ENCODE measurements at regions not wholly inside any gene's neighbourhood (a gene's known extent, or its start where the extent isn't known, plus 50 kb on each side); places are given as distances from the start of the nearest gene placed in this dataset.
"Not testable (repeated sequence)": the region's sequence is repeated elsewhere in the genome, so short reads cannot be mapped to it uniquely, and the experiment has no call there.

DNA sequence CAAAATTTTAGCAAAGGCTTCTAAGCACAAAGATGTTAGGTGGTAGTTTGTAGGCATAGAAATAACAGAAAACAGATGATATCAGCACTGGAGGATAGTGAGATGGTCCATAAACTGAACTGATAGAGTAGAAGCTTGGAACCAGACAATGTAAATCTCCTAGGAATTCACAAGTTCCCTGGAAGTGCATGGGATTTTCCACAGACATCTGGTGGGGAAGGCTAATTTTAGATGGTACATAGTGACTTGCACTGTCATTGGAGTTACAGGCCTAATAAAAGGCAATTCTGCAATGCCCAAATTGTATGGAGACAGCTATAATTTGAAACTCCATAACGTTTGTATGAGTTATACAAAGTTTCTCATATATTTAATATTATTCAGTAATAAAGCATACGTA is 653.0 kb upstream of the MEF2C start:
- DNase-seq (ENCODE audit: low read depth, low spot score) = no peak
- H3K4me3 ChIP-seq (ENCODE audit: low read depth, low read length) = no peak overlapping the region
- in situ Hi-C loops (cut with HindIII; ENCODE audit: low sequenced_read_pairs) = no loop called here
- no peak for TF ChIP-seq CTCF (IDR thresholded peaks at IDR 0.05; ENCODE audit: low read depth, low read length)

DNA sequence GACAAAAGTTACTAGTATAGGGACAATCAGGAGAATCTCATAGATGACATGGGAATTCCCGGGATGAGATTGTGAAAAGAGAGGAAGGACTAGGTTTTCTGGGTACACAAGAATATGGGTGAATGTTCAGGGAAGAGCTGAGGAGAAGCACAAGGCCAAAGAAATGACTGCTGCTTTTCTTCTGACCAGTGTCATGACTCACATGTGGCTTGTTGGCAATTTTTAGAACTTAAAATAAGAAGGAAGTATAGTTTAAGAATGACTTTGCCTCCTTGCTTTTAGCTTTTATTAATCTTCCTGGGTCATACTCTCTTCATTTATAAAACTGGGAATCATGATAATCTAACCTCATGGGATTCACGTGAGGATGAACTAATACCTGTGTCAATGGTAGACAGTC is 652.4 kb upstream of the MEF2C start:
- peak; percentile 12 for DNase-seq (ENCODE audit: low read depth, low spot score)
- in situ Hi-C loops (cut with HindIII; ENCODE audit: low sequenced_read_pairs) = no loop called here
- no peak overlapping the region for H3K4me3 ChIP-seq (ENCODE audit: low read depth, low read length)
- TF ChIP-seq CTCF (IDR thresholded peaks at IDR 0.05; ENCODE audit: low read depth, low read length) = no peak

- no peak overlapping the region for H3K4me3 ChIP-seq (ENCODE audit: low read depth, low read length)
- in situ Hi-C loops (cut with HindIII; ENCODE audit: low sequenced_read_pairs) = no loop called here
- DNase-seq (ENCODE audit: low read depth, low spot score) = no peak
- TF ChIP-seq CTCF (IDR thresholded peaks at IDR 0.05; ENCODE audit: low read depth, low read length) = no peak
These were observed 651.3 kb upstream of the MEF2C start for GRCh38 chr5:89534331-89534730.

DNA sequence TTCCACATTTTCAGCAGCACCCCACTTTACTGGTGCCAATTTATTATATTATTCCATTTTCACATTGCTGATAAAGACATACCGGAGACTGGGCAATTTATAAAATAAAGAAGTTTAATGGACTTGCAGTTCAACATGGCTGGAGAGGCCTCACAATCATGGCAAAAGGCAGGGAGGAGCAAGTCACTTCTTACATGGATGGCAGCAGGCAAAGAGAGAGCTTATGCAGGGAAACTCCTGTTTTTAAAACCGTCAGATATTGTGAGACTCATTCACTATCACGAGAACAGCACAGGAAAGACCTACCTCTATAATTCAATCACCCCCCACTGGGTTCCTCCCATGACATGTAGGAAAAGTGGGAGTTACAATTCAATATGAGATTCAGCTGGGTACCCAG is 641.8 kb upstream of the MEF2C start:
- TF ChIP-seq CTCF (IDR thresholded peaks at IDR 0.05; ENCODE audit: low read depth, low read length) = no peak
- in situ Hi-C loops (cut with HindIII; ENCODE audit: low sequenced_read_pairs) = no loop called here
- no peak overlapping the region for H3K4me3 ChIP-seq (ENCODE audit: low read depth, low read length)
- DNase-seq (ENCODE audit: low read depth, low spot score) = no peak

GRCh38 chr5:89523867-89524266 is 640.9 kb upstream of the MEF2C start:
- in situ Hi-C loops (cut with HindIII; ENCODE audit: low sequenced_read_pairs); DNase-seq (ENCODE audit: low read depth, low spot score); H3K4me3 ChIP-seq (ENCODE audit: low read depth, low read length): not testable (repeated sequence)

GRCh38 chr5:89520771-89521170 is 637.8 kb upstream of the MEF2C start:
- peak; percentile 20 for DNase-seq (ENCODE audit: low read depth, low spot score)
- TF ChIP-seq CTCF (IDR thresholded peaks at IDR 0.05; ENCODE audit: low read depth, low read length) = no peak
- no peak overlapping the region for H3K4me3 ChIP-seq (ENCODE audit: low read depth, low read length)
- in situ Hi-C loops (cut with HindIII; ENCODE audit: low sequenced_read_pairs) = no loop called here

GRCh38 chr5:89513299-89514044 is 630.5 kb upstream of the MEF2C start:
- TF ChIP-seq CTCF (IDR thresholded peaks at IDR 0.05; ENCODE audit: low read depth, low read length) = no peak
- DNase-seq (ENCODE audit: low read depth, low spot score) = no peak
- H3K4me3 ChIP-seq (ENCODE audit: low read depth, low read length) = no peak overlapping the region
- in situ Hi-C loops (cut with HindIII; ENCODE audit: low sequenced_read_pairs) = no loop called here
